NT2/D1 (cell line): ENCODE measurements at regions not wholly inside any gene's neighbourhood (a gene's known extent, or its start where the extent isn't known, plus 50 kb on each side); places are given as distances from the start of the nearest gene placed in this dataset.

Experiments
- YY1 ChIP-seq: IDR thresholded peaks from 2 replicates; pipeline ENCODE4 v1.6.1; 2011; ENCODE audit not compliant: insufficient read length, insufficient read depth
- ZNF274 ChIP-seq: IDR thresholded peaks from 2 replicates; pipeline ENCODE4 v1.6.1; 2011; ENCODE audit warnings: mild to moderate bottlenecking, low read depth, low read length

GRCh38 chr18:61699397-61700110 lies 193.3 kb downstream of the RNF152 start:
- TF ChIP-seq YY1, result no peak
- no peak for TF ChIP-seq ZNF274
